ENCODE measurements at regions not wholly inside any gene's neighbourhood (a gene's known extent, or its start where the extent isn't known, plus 50 kb on each side); places are given as distances from the start of the nearest gene placed in this dataset.
"Not testable (repeated sequence)": the region's sequence is repeated elsewhere in the genome, so short reads cannot be mapped to it uniquely, and the experiment has no call there.

GRCh38 chr6:76886900-76887299 lies 576.4 kb downstream of the HTR1B start:
- no peak overlapping the region for H3K4me3 ChIP-seq (ENCODE audit: low read depth, low read length)
- no peaks in the 10 kb centered on the region for H3K4me1 ChIP-seq (ENCODE audit: insufficient read depth)
- no peaks in the 10 kb centered on the region for H3K36me3 ChIP-seq (ENCODE audit: insufficient read depth)
- DNase-seq (ENCODE audit: extremely low spot score): no peak
- 90% methylated on average over 3 of the region's 3 CpGs for WGBS
- H3K27ac ChIP-seq (ENCODE audit: low read depth): no peak overlapping the region

- Histone ChIP-seq H3K4me3 (ENCODE audit: low read depth, low read length) (no peak overlapping the region), H3K36me3 (ENCODE audit: insufficient read depth) (no peaks in the 10 kb centered on the region), H3K4me1 (ENCODE audit: insufficient read depth) (no peaks in the 10 kb centered on the region), H3K27ac (ENCODE audit: low read depth) (no peak overlapping the region)
- DNase-seq (ENCODE audit: extremely low spot score): no peak
- 47% methylated on average over 2 of the region's 2 CpGs for WGBS
These were observed 577.4 kb downstream of the HTR1B start for GRCh38 chr6:76885861-76886301.

GRCh38 chr6:76881414-76881813 lies 581.9 kb downstream of the HTR1B start:
- 87% methylated on average over 1 of the region's 1 CpG for WGBS
- no peaks in the 10 kb centered on the region for H3K36me3 ChIP-seq (ENCODE audit: insufficient read depth)
- DNase-seq (ENCODE audit: extremely low spot score): no peak

GRCh38 chr6:76876922-76877553 lies 586.3 kb downstream of the HTR1B start:
- DNase-seq (ENCODE audit: extremely low spot score): no peak
- H3K4me3 ChIP-seq (ENCODE audit: low read depth, low read length): no peak overlapping the region
- 54% methylated on average over 8 of the region's 10 CpGs for WGBS

More at GRCh38 chr6:76881414-76881813, 581.9 kb downstream of the HTR1B start:
- H3K27ac ChIP-seq (ENCODE audit: low read depth): no peak overlapping the region
- H3K4me1 ChIP-seq (ENCODE audit: insufficient read depth): no peaks in the 10 kb centered on the region
- no peak overlapping the region for H3K4me3 ChIP-seq (ENCODE audit: low read depth, low read length)

GRCh38 chr6:76876430-76876829 lies 586.9 kb downstream of the HTR1B start:
- H3K27ac ChIP-seq (ENCODE audit: low read depth); H3K4me3 ChIP-seq (ENCODE audit: low read depth, low read length); DNase-seq (ENCODE audit: extremely low spot score); H3K36me3 ChIP-seq (ENCODE audit: insufficient read depth); H3K4me1 ChIP-seq (ENCODE audit: insufficient read depth): not testable (repeated sequence)
- WGBS: 66% methylated on average over 11 of the region's 18 CpGs

More at GRCh38 chr6:76876922-76877553, 586.3 kb downstream of the HTR1B start:
- Histone ChIP-seq H3K36me3 (ENCODE audit: insufficient read depth) (no peaks in the 10 kb centered on the region), H3K27ac (ENCODE audit: low read depth) (no peak overlapping the region), H3K4me1 (ENCODE audit: insufficient read depth) (no peaks in the 10 kb centered on the region)

GRCh38 chr6:76867182-76867581 lies 596.1 kb downstream of the HTR1B start:
- WGBS: 68% methylated on average over 3 of the region's 3 CpGs
- Histone ChIP-seq H3K4me1 (ENCODE audit: insufficient read depth) (no peaks in the 10 kb centered on the region), H3K36me3 (ENCODE audit: insufficient read depth) (no peaks in the 10 kb centered on the region), H3K4me3 (ENCODE audit: low read depth, low read length) (no peak overlapping the region), H3K27ac (ENCODE audit: low read depth) (no peak overlapping the region)
- no peak for DNase-seq (ENCODE audit: extremely low spot score)

GRCh38 chr6:76866091-76866915 lies 597.0 kb downstream of the HTR1B start:
- Histone ChIP-seq H3K4me3 (ENCODE audit: low read depth, low read length) (no peak overlapping the region), H3K4me1 (ENCODE audit: insufficient read depth) (no peaks in the 10 kb centered on the region), H3K27ac (ENCODE audit: low read depth) (no peak overlapping the region), H3K36me3 (ENCODE audit: insufficient read depth) (no peaks in the 10 kb centered on the region)
- 33% methylated on average over 5 of the region's 5 CpGs for WGBS
- DNase-seq (ENCODE audit: extremely low spot score): no peak

- DNase-seq (ENCODE audit: extremely low spot score): no peak
- peaks cover 1% of the 10 kb centered on the region for H3K36me3 ChIP-seq (ENCODE audit: insufficient read depth)
- H3K27ac ChIP-seq (ENCODE audit: low read depth): no peak overlapping the region
- WGBS: 15% methylated on average over 1 of the region's 1 CpG
- H3K4me1 ChIP-seq (ENCODE audit: insufficient read depth): no peaks in the 10 kb centered on the region
- H3K4me3 ChIP-seq (ENCODE audit: low read depth, low read length): no peak overlapping the region
These were observed 600.4 kb downstream of the HTR1B start for GRCh38 chr6:76862936-76863335.

GRCh38 chr6:76861403-76861802 lies 601.9 kb downstream of the HTR1B start:
- WGBS: 63% methylated on average over 2 of the region's 2 CpGs
- no peak for DNase-seq (ENCODE audit: extremely low spot score)
- H3K27ac ChIP-seq (ENCODE audit: low read depth): no peak overlapping the region
- peaks cover 1% of the 10 kb centered on the region for H3K36me3 ChIP-seq (ENCODE audit: insufficient read depth)
- H3K4me1 ChIP-seq (ENCODE audit: insufficient read depth): no peaks in the 10 kb centered on the region
- no peak overlapping the region for H3K4me3 ChIP-seq (ENCODE audit: low read depth, low read length)

- whole genome bisulfite sequencing: 71% methylated on average over 5 of the region's 5 CpGs
- Histone ChIP-seq H3K4me1 (ENCODE audit: insufficient read depth) (no peaks in the 10 kb centered on the region), H3K36me3 (ENCODE audit: insufficient read depth) (peaks cover 1% of the 10 kb centered on the region), H3K27ac (ENCODE audit: low read depth) (no peak overlapping the region), H3K4me3 (ENCODE audit: low read depth, low read length) (no peak overlapping the region)
- DNase-seq (ENCODE audit: extremely low spot score): no peak
These were observed 607.2 kb downstream of the HTR1B start for GRCh38 chr6:76856065-76856464.

- WGBS: 40% methylated on average over 1 of the region's 1 CpG
- H3K27ac ChIP-seq (ENCODE audit: low read depth): no peak overlapping the region
- H3K36me3 ChIP-seq (ENCODE audit: insufficient read depth): no peaks in the 10 kb centered on the region
- H3K4me1 ChIP-seq (ENCODE audit: insufficient read depth): no peaks in the 10 kb centered on the region
- DNase-seq (ENCODE audit: extremely low spot score): no peak
- no peak overlapping the region for H3K4me3 ChIP-seq (ENCODE audit: low read depth, low read length)
These were observed 610.5 kb downstream of the HTR1B start for GRCh38 chr6:76852776-76853175.

GRCh38 chr6:76849274-76849970 lies 613.9 kb downstream of the HTR1B start:
- not testable (repeated sequence) for H3K4me3 ChIP-seq (ENCODE audit: low read depth, low read length); H3K4me1 ChIP-seq (ENCODE audit: insufficient read depth); H3K36me3 ChIP-seq (ENCODE audit: insufficient read depth); DNase-seq (ENCODE audit: extremely low spot score); H3K27ac ChIP-seq (ENCODE audit: low read depth)
- 64% methylated on average over 9 of the region's 9 CpGs for WGBS

- Histone ChIP-seq H3K27ac (ENCODE audit: low read depth) (no peak overlapping the region), H3K36me3 (ENCODE audit: insufficient read depth) (no peaks in the 10 kb centered on the region), H3K4me3 (ENCODE audit: low read depth, low read length) (no peak overlapping the region), H3K4me1 (ENCODE audit: insufficient read depth) (no peaks in the 10 kb centered on the region)
- 0% methylated on average over 1 of the region's 1 CpG for WGBS
- no peak for DNase-seq (ENCODE audit: extremely low spot score)
These were observed 620.1 kb downstream of the HTR1B start for GRCh38 chr6:76843054-76843822.
